ENCODE measurements at regions not wholly inside any gene's neighbourhood (a gene's known extent, or its start where the extent isn't known, plus 50 kb on each side); places are given as distances from the start of the nearest gene placed in this dataset.

DNA sequence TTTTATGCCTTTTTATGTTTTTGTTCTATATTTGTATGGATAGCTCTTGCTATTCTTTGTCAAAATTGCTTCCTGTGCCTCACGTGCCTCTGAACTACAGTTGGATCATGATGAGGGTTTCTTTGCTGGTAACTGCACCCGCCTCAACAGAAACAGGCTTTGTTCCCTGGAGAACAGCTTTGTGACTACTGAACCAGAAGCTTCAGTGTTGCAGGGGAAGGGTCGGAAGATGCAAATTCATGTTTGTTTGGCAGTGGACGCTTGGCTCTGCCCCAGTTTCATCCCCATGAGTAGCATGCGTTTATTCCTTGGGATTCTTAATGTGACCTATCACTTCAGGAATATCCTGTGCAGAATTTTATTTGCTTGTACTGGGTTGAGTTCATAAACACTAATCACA lies 959.1 kb upstream of the WWC1 start:
- TF ChIP-seq EZH2phosphoT487 (conservative IDR thresholded peaks at IDR 0.05; ENCODE audit: low read length) (no peak), CTCF (IDR thresholded peaks at IDR 0.05; ENCODE audit: insufficient read depth, low read length, poor library complexity, severe bottlenecking) (no peak)
- Histone ChIP-seq H3K36me3 (ENCODE audit: low read length) (no peaks in the 10 kb centered on the region), H3K79me2 (ENCODE audit: insufficient read depth, low read length) (no peaks in the 10 kb centered on the region), H3K9me3 (ENCODE audit: insufficient read depth, low read length) (no peaks in the 10 kb centered on the region), H3K9me2 (replicated peaks; ENCODE audit: insufficient read depth, low read length) (no peaks in the 10 kb centered on the region), H3K27ac (ENCODE audit: low read depth, low read length) (no peak overlapping the region), H3F3A (ENCODE audit: insufficient read depth) (no peaks in the 10 kb centered on the region), H3K4me2 (ENCODE audit: low read depth, low read length, poor library complexity, severe bottlenecking) (no peak overlapping the region), H3K4me3 (ENCODE audit: insufficient read depth, low read length, poor library complexity, severe bottlenecking) (no peak overlapping the region), H3K9ac (ENCODE audit: low read length) (no peak overlapping the region), H2AFZ (ENCODE audit: low read depth, low read length, severe bottlenecking) (no peak overlapping the region), H4K20me1 (ENCODE audit: low read depth, low read length) (no peaks in the 10 kb centered on the region), H3K27me3 (ENCODE audit: low read length) (no peaks in the 10 kb centered on the region)

GRCh38 chr5:167336161-167336560 lies 955.3 kb upstream of the WWC1 start:
- Histone ChIP-seq H3K4me3 (ENCODE audit: insufficient read depth, low read length, poor library complexity, severe bottlenecking) (no peak overlapping the region), H3K79me2 (ENCODE audit: insufficient read depth, low read length) (no peaks in the 10 kb centered on the region), H3K9me3 (ENCODE audit: insufficient read depth, low read length) (no peaks in the 10 kb centered on the region)

DNA sequence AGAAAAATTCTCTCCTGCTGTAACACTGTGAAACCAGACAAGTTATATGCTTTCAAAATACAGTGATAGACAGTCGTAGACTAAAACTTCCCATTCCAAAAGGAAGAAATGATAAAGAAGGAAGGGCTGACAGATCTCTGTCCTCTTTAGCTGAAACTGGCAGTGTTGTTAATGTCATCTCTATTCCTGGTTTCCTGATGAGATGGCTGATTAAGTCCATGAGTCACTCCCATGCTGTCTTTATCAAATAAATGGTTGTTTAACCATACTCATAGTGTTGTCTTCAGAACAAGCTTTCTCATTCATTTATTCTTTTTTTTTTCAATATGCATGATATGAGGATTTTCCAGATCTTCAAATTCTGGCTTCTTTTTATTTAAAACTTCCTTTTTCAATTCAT lies 952.2 kb upstream of the WWC1 start:
- H2AFZ ChIP-seq (ENCODE audit: low read depth, low read length, severe bottlenecking) = no peak overlapping the region
- no peak overlapping the region for H3K4me3 ChIP-seq (ENCODE audit: insufficient read depth, low read length, poor library complexity, severe bottlenecking)
- no peaks in the 10 kb centered on the region for H3K9me3 ChIP-seq (ENCODE audit: insufficient read depth, low read length)
- no peak for TF ChIP-seq EZH2phosphoT487 (conservative IDR thresholded peaks at IDR 0.05; ENCODE audit: low read length)
- no peak for TF ChIP-seq CTCF (IDR thresholded peaks at IDR 0.05; ENCODE audit: insufficient read depth, low read length, poor library complexity, severe bottlenecking)
- H3K27me3 ChIP-seq (ENCODE audit: low read length) = no peaks in the 10 kb centered on the region
- H3K36me3 ChIP-seq (ENCODE audit: low read length) = no peaks in the 10 kb centered on the region
- no peak overlapping the region for H3K4me2 ChIP-seq (ENCODE audit: low read depth, low read length, poor library complexity, severe bottlenecking)
- no peaks in the 10 kb centered on the region for H3K79me2 ChIP-seq (ENCODE audit: insufficient read depth, low read length)
- H3K9ac ChIP-seq (ENCODE audit: low read length) = no peak overlapping the region
- H4K20me1 ChIP-seq (ENCODE audit: low read depth, low read length) = no peaks in the 10 kb centered on the region
- H3K9me2 ChIP-seq (replicated peaks; ENCODE audit: insufficient read depth, low read length) = no peaks in the 10 kb centered on the region
- H3F3A ChIP-seq (ENCODE audit: insufficient read depth) = no peaks in the 10 kb centered on the region
- H3K27ac ChIP-seq (ENCODE audit: low read depth, low read length) = no peak overlapping the region

More at GRCh38 chr5:167336161-167336560, 955.3 kb upstream of the WWC1 start:
- Histone ChIP-seq H3F3A (ENCODE audit: insufficient read depth) (no peaks in the 10 kb centered on the region), H3K36me3 (ENCODE audit: low read length) (no peaks in the 10 kb centered on the region), H3K4me2 (ENCODE audit: low read depth, low read length, poor library complexity, severe bottlenecking) (no peak overlapping the region), H2AFZ (ENCODE audit: low read depth, low read length, severe bottlenecking) (no peak overlapping the region), H3K9ac (ENCODE audit: low read length) (no peak overlapping the region), H4K20me1 (ENCODE audit: low read depth, low read length) (no peaks in the 10 kb centered on the region), H3K9me2 (replicated peaks; ENCODE audit: insufficient read depth, low read length) (no peaks in the 10 kb centered on the region), H3K27ac (ENCODE audit: low read depth, low read length) (no peak overlapping the region), H3K27me3 (ENCODE audit: low read length) (no peaks in the 10 kb centered on the region)
- TF ChIP-seq EZH2phosphoT487 (conservative IDR thresholded peaks at IDR 0.05; ENCODE audit: low read length) = no peak
- TF ChIP-seq CTCF (IDR thresholded peaks at IDR 0.05; ENCODE audit: insufficient read depth, low read length, poor library complexity, severe bottlenecking) = no peak

All from SU-DHL-6 (cell line).